Gastrocnemius medialis (tissue), 4 donors: ENCODE measurements at regions not wholly inside any gene's neighbourhood (a gene's known extent, or its start where the extent isn't known, plus 50 kb on each side); places are given as distances from the start of the nearest gene placed in this dataset.

Source experiments
- ATAC-seq, 2 donors: fragments of 150-250 bp; one replicate each; pipeline ENCODE4 v1.9.1; 2016
- DNase-seq, 2 donors: peaks; one replicate each; pipeline ENCODE4 v3.0.0-alpha.2; 2019
- H3K27ac ChIP-seq, 4 donors: fragments of 200-600 bp; sonication (generic); 1 replicate in 1 of 4; 2 replicates in 3 of 4; pipeline ENCODE4 v1.5.1; 2016 to 2018; ENCODE audit warnings: mild to moderate bottlenecking in 2 of 4, moderate library complexity in 1 of 4
- H3K27me3 ChIP-seq, 3 donors: fragments of 200-600 bp; sonication (generic) in 2 of 3; 1 replicate in 1 of 3; 2 replicates in 2 of 3; pipeline versions ENCODE4 v1.5.1 to v1.6.0; 2016 to 2019; ENCODE audit warnings: mild to moderate bottlenecking in 1 of 3, moderate library complexity in 1 of 3
- H3K36me3 ChIP-seq, 2 donors: fragments of 200-600 bp; sonication (generic) in 1 of 2; one replicate each; pipeline ENCODE4 v1.5.1; 2017 to 2018
- H3K4me1 ChIP-seq, 2 donors: fragments of 200-600 bp; sonication (generic) in 1 of 2; one replicate each; pipeline ENCODE4 v1.5.1; 2016 to 2017; ENCODE audit warnings: mild to moderate bottlenecking in 2 of 2
- H3K4me3 ChIP-seq, 4 donors: fragments of 200-600 bp; sonication (generic) in 3 of 4; 1 replicate in 1 of 4; 2 replicates in 3 of 4; pipeline ENCODE4 v1.5.1; 2016 to 2019; ENCODE audit warnings: mild to moderate bottlenecking in 2 of 4
- H3K9me3 ChIP-seq, 3 donors: fragments of 200-600 bp; sonication (generic) in 2 of 3; 1 replicate in 1 of 3; 2 replicates in 2 of 3; pipeline ENCODE4 v1.5.1; 2016 to 2019
- POLR2A ChIP-seq, 2 donors: fragments of 450-650 bp; IDR thresholded peaks; one replicate each; pipeline ENCODE4 v1.6.1; 2017; ENCODE audit warnings: antibody characterized with exemption in 2 of 2, mild to moderate bottlenecking in 2 of 2, moderate library complexity in 2 of 2
- in situ Hi-C, 4 donors: fragments of 200-750 bp; cut with MboI; loops; one replicate each; pipeline versions ENCODE4 v1.15.0 to v1.8.0; 2017; ENCODE audit warnings: low sequenced_read_pairs in 4 of 4
- intact Hi-C: fragments of 100-400 bp; cut with DNase I; formaldehyde crosslinking; loops from one replicate; pipeline ENCODE4 v1.15.1; 2023; ENCODE audit warnings: low total_unique reads
- TF ChIP-seq, protein P1 (sequence below), 5 experiments: fragments of 450-650 bp in 3 of 5; fragments of 200-600 bp in 2 of 5; sonication (generic) in 2 of 5; IDR thresholded peaks in 4 of 5; conservative IDR thresholded peaks in 1 of 5; 1 replicate in 4 of 5; 2 replicates in 1 of 5; pipeline ENCODE4 v1.5.1; 2016 to 2019; ENCODE audit warnings: antibody characterized with exemption in 5 of 5, mild to moderate bottlenecking in 3 of 5, moderate library complexity in 3 of 5

DNA sequence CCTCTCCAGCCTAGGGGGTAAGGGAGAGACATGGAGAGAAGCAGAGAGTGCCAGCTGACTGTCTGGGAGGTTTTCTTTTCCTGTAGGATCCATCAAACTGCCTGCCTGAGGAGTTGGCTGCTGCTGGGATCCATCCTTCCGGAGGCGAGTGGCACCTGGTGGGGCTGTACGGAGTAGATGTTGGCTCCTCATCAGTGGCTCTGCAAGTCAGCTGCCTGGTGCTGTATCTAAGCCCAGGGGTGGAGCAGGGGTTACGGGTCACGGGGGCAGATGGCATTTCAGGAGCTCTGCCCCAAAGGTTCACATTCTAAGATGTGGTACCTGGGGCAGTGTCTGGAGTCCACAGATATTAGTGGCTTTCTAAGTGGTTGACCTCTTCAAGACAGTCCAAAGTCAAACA is 128.0 kb downstream of the ACTL8 start:
- no peaks in the 10 kb centered on the region for H3K4me1 ChIP-seq
- in situ Hi-C loops (no loop called here), intact Hi-C loops (no loop called here)
- no peak overlapping the region for H3K27ac ChIP-seq
- TF ChIP-seq POLR2A (IDR thresholded peaks at IDR 0.05), result no peak
- TF ChIP-seq, protein P1, sequence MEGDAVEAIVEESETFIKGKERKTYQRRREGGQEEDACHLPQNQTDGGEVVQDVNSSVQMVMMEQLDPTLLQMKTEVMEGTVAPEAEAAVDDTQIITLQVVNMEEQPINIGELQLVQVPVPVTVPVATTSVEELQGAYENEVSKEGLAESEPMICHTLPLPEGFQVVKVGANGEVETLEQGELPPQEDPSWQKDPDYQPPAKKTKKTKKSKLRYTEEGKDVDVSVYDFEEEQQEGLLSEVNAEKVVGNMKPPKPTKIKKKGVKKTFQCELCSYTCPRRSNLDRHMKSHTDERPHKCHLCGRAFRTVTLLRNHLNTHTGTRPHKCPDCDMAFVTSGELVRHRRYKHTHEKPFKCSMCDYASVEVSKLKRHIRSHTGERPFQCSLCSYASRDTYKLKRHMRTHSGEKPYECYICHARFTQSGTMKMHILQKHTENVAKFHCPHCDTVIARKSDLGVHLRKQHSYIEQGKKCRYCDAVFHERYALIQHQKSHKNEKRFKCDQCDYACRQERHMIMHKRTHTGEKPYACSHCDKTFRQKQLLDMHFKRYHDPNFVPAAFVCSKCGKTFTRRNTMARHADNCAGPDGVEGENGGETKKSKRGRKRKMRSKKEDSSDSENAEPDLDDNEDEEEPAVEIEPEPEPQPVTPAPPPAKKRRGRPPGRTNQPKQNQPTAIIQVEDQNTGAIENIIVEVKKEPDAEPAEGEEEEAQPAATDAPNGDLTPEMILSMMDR (IDR thresholded peaks at IDR 0.05 in 4 of 5, conservative IDR thresholded peaks at IDR 0.05 in 1 of 5), result no peak
- no peak for ATAC-seq
- H3K9me3 ChIP-seq, result no peaks in the 10 kb centered on the region
- H3K27me3 ChIP-seq, result peaks cover 6 to 18% (median 13%) of the 10 kb centered on the region in 3 donors
- H3K36me3 ChIP-seq, result no peaks in the 10 kb centered on the region
- no peak for DNase-seq
- no peak overlapping the region for H3K4me3 ChIP-seq

DNA sequence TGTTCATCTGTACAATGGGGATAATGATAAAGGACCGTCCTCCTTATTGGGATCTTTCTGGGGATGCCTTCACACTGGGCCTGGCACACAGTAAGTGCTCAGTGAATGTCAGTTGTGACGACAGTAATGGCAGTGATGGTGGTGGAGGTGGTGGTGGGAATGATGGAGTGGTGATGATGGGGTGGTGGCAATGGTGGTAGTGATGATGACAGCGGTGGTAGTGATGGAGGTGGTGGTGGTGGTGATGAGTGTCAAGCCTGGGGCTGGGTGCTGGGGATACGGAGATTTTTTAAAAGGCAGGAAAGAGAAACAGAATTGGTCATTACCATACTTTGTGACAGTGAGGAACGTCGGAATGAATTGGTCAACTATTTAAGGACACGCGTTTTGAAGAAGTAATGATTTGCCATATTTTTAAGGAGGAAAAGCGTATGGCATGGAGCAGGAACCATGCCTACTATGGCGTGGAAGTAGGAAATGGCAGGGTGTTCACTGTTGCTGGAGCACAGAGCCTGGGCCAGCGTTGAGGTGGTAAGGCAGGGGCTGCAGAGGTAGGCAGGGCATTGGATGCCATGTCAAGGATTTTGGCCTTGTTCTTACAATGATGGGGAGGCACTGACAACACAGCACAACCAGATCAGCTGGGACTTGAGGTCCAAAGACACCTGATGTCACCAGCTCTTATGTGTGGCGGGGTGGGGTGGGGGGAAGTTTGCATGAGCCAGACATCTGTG is 128.7 kb downstream of the ACTL8 start:
- intact Hi-C loops, result no loop called here
- H3K27me3 ChIP-seq, result peaks cover 6 to 19% (median 15%) of the 10 kb centered on the region in 3 donors

DNA sequence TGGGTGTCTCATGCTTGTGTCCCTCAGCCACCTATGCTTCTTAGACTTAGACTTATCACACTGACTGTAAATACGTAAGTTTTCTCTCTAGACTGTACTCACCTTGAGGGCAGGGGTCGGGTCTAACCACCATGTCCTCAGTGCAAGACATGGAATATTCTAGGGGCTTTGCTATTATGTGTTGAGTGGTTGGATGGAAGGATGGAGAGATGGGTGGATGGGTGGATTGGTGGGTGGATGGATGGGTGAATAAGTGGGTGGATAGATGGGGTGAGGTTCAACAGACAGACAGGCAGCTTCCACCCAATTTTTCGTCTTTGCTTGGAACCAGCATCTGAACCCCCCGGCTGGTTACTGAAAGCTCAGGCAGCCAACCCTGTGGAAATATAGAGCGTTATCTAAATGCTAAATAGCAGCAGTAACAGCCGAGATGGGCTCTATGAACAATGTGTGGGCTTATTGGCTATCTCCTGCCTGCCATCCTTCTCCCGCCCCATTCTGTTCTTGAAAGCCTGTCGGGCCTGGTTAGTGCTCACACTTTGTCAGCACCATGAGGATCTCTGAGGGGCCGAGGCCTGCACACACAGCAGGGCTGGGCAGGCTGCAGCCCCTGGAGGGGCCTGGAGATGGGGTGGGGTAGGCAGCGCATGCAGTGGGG is 130.7 kb downstream of the ACTL8 start:
- no peak overlapping the region for H3K27ac ChIP-seq
- H3K9me3 ChIP-seq, result no peaks in the 10 kb centered on the region
- H3K4me3 ChIP-seq, result no peak overlapping the region
- peaks cover 13 to 31% (median 15%) of the 10 kb centered on the region in 3 donors for H3K27me3 ChIP-seq
- H3K4me1 ChIP-seq, result no peaks in the 10 kb centered on the region
- TF ChIP-seq, protein P1 (IDR thresholded peaks at IDR 0.05 in 4 of 5, conservative IDR thresholded peaks at IDR 0.05 in 1 of 5), result no peak
- no peak for TF ChIP-seq POLR2A (IDR thresholded peaks at IDR 0.05)
- ATAC-seq (no peak), DNase-seq (no peak)
- no peaks in the 10 kb centered on the region for H3K36me3 ChIP-seq
- intact Hi-C loops (no loop called here), in situ Hi-C loops (no loop called here)

More for the DNA sequence above, 128.7 kb downstream of the ACTL8 start:
- Histone ChIP-seq H3K9me3 (no peaks in the 10 kb centered on the region), H3K27ac (no peak overlapping the region), H3K4me1 (no peaks in the 10 kb centered on the region), H3K4me3 (no peak overlapping the region), H3K36me3 (no peaks in the 10 kb centered on the region)
- TF ChIP-seq POLR2A (IDR thresholded peaks at IDR 0.05), result no peak
- TF ChIP-seq, protein P1 (IDR thresholded peaks at IDR 0.05 in 4 of 5, conservative IDR thresholded peaks at IDR 0.05 in 1 of 5), result no peak
- ATAC-seq (no peak), DNase-seq (no peak)
- in situ Hi-C loops, result no loop called here

DNA sequence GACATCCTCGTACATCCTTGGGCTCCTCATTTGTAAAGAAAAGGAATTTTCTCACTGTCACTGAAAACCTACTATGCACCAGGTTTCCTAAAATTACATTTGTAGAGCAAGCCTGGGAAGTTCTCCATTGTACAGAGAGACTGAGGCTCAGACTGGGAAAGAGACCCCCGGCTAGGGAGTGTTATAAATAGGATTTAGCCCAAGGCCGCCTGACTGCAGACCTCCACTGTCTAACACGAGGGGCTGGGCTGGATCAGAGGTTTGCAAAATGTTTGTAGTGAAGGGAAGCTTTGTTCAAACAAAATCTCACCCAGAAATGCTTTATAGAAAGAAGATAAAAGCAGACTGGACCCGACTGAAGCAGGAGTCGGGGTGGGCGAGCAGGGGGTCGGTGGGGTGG is 131.3 kb downstream of the ACTL8 start:
- ATAC-seq, result no peak
- no peak for DNase-seq
- H3K27me3 ChIP-seq, result peaks cover 13 to 31% (median 15%) of the 10 kb centered on the region in 3 donors
- intact Hi-C loops, result no loop called here
- in situ Hi-C loops, result no loop called here
- no peaks in the 10 kb centered on the region for H3K4me1 ChIP-seq
- H3K9me3 ChIP-seq, result no peaks in the 10 kb centered on the region
- H3K4me3 ChIP-seq, result no peak overlapping the region
- H3K27ac ChIP-seq, result no peak overlapping the region
- TF ChIP-seq, protein P1 (IDR thresholded peaks at IDR 0.05 in 4 of 5, conservative IDR thresholded peaks at IDR 0.05 in 1 of 5), result no peak
- no peak for TF ChIP-seq POLR2A (IDR thresholded peaks at IDR 0.05)
- no peaks in the 10 kb centered on the region for H3K36me3 ChIP-seq
